GM18867 (cell line): ENCODE measurements at regions not wholly inside any gene's neighbourhood (a gene's known extent, or its start where the extent isn't known, plus 50 kb on each side); places are given as distances from the start of the nearest gene placed in this dataset.
"Not testable (repeated sequence)": the region's sequence is repeated elsewhere in the genome, so short reads cannot be mapped to it uniquely, and the experiment has no call there.

ENCODE experiments used
- ATAC-seq: cut with Tn5 transposase; IDR thresholded peaks from one replicate; pipeline ENCODE4 v1.9.1; 2021; ENCODE audit warnings: mild to moderate bottlenecking, moderate library complexity; ENCODE audit not compliant: unreplicated experiment

- no peak for ATAC-seq
These were observed 768.4 kb downstream of the LTN1 start for GRCh38 chr21:28224191-28224726.

GRCh38 chr21:28221984-28222383, 770.7 kb downstream of the LTN1 start:
- no peak for ATAC-seq

- ATAC-seq: no peak
These were observed 772.0 kb downstream of the LTN1 start for GRCh38 chr21:28220680-28221079.

GRCh38 chr21:28216976-28217523, 775.6 kb downstream of the LTN1 start:
- ATAC-seq: no peak

- ATAC-seq: no peak
These were observed 777.3 kb downstream of the LTN1 start for GRCh38 chr21:28215214-28215954.

GRCh38 chr21:28214786-28215185, 777.9 kb downstream of the LTN1 start:
- no peak for ATAC-seq

- ATAC-seq: no peak
These were observed 779.4 kb downstream of the LTN1 start for GRCh38 chr21:28213261-28213660.

- ATAC-seq: no peak
These were observed 780.6 kb downstream of the LTN1 start for GRCh38 chr21:28212061-28212460.

GRCh38 chr21:28207436-28208173, 785.1 kb downstream of the LTN1 start:
- no peak for ATAC-seq

- ATAC-seq: no peak
These were observed 792.0 kb downstream of the LTN1 start for GRCh38 chr21:28200726-28201125.

GRCh38 chr21:28196981-28197380, 795.7 kb downstream of the LTN1 start:
- ATAC-seq: no peak

- ATAC-seq: no peak
These were observed 799.5 kb downstream of the LTN1 start for GRCh38 chr21:28193189-28193588.

GRCh38 chr21:28186604-28187003, 806.1 kb downstream of the LTN1 start:
- no peak for ATAC-seq

GRCh38 chr21:28181730-28182129, 810.9 kb downstream of the LTN1 start:
- ATAC-seq: no peak

- ATAC-seq: no peak
These were observed 813.5 kb downstream of the LTN1 start for GRCh38 chr21:28179136-28179535.

GRCh38 chr21:28177124-28177523, 815.6 kb downstream of the LTN1 start:
- peak; percentile 78 for ATAC-seq

- no peak for ATAC-seq
These were observed 818.0 kb downstream of the LTN1 start for GRCh38 chr21:28174701-28175100.

- no peak for ATAC-seq
These were observed 818.7 kb downstream of the LTN1 start for GRCh38 chr21:28174006-28174405.

- ATAC-seq: no peak
These were observed 820.3 kb downstream of the LTN1 start for GRCh38 chr21:28172376-28172775.

- ATAC-seq: no peak
These were observed 825.3 kb downstream of the LTN1 start for GRCh38 chr21:28167366-28167765.

- not testable (repeated sequence) for ATAC-seq
These were observed 828.2 kb downstream of the LTN1 start for GRCh38 chr21:28164519-28164918.

GRCh38 chr21:28162052-28162451, 830.6 kb downstream of the LTN1 start:
- ATAC-seq: not testable (repeated sequence)
